Left lobe of liver (tissue), 2 donors: ENCODE measurements at regions not wholly inside any gene's neighbourhood (a gene's known extent, or its start where the extent isn't known, plus 50 kb on each side); places are given as distances from the start of the nearest gene placed in this dataset.
"Not testable (repeated sequence)": the region's sequence is repeated elsewhere in the genome, so short reads cannot be mapped to it uniquely, and the experiment has no call there.

Experiments used
- ATAC-seq: fragments of 200-7000 bp; cut with Tn5 transposase; one replicate; pipeline ENCODE4 v1.9.1; 2020; ENCODE audit warnings: mild to moderate bottlenecking, moderate library complexity
- DNase-seq: peaks from one replicate; pipeline ENCODE4 v3.0.0-alpha.2; 2020; ENCODE audit warnings: low spot score
- donor health status: DM: no; HTN: no; CAD: no; lungs with moderate emphysema.
- donor health status: DM: no; HTN: yes; CAD: no.

DNA sequence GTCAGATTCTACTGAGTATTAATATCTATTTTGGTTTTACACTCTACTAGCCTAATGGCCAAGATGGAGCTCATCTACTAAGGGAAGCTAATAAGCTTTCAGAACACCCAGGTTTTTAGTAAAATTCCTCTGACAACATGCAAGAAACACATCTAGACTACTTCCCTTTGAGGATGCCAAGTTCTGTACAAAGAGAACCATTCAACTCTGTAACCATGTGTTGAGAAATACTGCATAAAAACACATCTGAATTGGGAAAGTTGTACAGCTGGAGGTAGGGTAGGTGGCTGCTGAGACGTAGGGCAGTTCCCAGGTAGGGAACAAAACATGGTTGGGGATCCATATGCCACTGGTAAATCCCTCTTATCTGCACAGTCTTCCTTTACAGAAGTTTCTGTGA lies 66.2 kb downstream of the SC5D start:
- peak; percentile 69 for ATAC-seq
- DNase-seq = no peak

DNA sequence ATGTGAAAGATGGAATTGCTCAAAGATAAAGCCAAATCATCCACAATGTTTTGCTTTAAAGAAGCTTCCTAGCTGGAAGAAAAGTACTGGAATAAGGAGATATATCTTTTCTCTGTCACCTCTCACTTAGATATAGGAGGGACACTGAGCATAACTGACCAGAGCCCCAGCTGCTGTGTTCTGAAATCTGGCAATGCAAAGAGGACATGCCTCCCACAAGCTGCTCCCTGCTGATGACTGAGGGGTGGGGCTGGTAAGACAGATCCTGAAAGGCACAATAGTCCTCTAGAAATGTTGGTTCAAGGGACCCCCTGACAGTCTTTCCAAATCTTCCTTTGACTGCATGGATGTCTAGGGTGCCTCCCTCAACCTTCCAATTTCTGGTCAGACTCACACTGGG lies 67.0 kb downstream of the SC5D start:
- no peak for DNase-seq
- no peak for ATAC-seq

DNA sequence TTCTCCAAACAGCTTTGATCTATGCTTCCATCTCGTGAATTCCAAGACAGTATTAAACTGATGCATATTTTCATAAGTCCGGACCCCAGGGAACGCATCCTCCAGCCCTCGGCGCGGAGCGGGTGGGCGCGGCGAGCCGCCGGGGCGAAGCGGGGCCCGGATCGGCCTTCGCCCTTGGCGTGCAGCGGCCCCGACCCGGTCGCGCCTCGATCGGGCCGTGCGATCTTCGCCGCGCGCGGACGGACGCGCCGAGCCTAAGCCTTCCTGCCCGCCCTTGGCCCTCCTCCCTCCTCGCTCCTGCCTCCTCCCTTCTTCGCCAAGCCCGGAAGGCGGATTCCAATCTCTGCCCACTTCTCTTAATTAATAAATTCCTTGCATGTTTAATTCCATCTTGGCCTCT lies 70.4 kb downstream of the SC5D start:
- DNase-seq, ATAC-seq: not testable (repeated sequence)

DNA sequence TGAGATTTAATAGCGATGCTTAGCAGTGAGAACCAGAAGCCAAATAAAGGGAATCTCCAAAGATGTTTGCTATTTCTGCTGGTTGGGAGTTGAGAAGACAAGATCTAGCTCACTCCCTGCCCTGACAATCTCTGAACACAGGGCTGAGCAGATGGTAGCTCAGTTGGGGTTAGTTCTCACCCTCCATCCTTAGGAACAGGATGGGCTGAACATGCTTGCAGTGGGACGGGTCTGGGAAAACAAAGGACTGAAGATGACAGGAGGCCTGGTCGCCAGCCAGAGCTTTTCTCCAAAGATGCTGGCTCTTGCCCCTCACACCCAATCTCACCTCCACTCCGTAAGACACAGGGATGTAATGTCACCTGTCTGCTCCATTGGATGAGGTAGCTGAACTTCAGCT lies 72.7 kb downstream of the SC5D start:
- ATAC-seq (no peak), DNase-seq (no peak)

DNA sequence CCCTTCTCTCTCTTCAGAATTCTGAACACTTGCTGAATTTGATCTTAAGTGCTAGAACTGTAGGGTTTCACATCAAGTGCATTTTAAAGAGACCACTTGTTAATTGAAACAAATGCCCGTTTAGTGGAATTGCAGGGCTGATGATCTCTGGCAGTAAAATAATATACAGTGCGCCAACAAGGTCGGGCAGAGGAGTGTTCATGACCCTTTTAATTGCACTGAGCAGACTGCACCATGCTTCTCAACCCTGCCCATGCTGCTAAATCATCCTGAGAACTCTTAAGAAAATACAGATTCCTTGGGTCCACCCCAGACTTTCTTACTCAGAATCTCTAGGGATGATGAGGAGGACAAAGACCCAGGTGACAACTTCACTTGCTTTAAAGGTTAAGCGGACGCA lies 73.5 kb downstream of the SC5D start:
- DNase-seq (no peak), ATAC-seq (no peak)

DNA sequence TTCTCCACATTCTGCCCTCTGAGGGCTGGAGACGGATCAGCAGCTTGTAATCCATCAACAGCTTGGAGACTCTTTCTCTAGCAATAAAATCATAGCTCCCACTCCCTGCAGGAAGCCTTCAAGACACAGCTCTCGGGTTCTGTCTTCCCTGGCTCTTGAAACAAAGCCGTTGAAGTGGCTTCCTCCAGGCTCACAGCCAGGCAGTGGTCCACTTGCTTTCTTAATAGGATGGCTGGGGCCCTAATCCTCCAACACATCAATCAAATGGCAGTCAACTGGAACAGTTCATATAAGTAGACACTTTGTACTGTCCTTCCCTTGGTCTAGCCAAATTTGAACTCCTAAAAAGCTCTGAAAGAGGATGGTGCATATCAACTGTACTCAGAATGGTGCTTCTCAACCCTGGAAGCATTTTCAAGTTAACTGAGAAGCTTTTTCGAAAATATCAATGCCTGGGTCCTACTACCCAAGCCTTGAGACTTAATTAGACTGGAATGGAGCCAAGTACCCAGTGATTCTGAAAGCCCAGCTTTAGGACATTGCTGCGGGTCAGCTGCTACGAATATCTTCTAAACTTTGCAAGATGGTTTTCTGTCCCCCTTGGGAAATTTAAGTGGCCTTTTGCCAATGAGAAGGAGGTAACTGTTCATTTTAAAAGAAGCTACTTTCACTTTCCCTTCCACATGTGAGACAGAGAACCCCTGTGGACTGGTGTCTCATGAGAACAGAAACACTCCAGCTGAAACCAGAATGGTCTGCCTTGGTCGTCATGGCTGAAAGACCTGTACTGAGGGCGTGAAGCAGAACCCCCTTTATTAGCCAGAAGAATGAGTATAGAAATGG lies 74.7 kb downstream of the SC5D start:
- ATAC-seq = peak; percentile 52
- DNase-seq = no peak

DNA sequence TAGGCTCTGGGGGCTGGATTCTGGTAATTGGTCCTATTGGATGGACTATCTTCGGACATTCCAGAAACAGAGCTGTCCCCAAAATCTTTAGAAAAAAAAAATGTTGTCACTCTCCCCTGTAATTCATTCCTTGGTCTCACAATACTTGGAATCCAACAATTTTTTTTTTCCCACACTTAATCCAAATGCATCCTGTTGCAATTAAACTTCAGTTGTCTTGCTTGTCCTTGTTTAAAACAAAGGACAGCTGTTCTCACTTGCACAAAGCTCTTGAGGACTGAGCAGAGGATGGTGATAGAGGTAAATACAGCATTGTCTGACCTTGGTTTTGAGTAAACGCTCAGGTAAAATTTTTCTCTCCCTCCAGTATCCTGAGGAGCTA lies 75.3 kb downstream of the SC5D start:
- no peak for ATAC-seq
- no peak for DNase-seq

DNA sequence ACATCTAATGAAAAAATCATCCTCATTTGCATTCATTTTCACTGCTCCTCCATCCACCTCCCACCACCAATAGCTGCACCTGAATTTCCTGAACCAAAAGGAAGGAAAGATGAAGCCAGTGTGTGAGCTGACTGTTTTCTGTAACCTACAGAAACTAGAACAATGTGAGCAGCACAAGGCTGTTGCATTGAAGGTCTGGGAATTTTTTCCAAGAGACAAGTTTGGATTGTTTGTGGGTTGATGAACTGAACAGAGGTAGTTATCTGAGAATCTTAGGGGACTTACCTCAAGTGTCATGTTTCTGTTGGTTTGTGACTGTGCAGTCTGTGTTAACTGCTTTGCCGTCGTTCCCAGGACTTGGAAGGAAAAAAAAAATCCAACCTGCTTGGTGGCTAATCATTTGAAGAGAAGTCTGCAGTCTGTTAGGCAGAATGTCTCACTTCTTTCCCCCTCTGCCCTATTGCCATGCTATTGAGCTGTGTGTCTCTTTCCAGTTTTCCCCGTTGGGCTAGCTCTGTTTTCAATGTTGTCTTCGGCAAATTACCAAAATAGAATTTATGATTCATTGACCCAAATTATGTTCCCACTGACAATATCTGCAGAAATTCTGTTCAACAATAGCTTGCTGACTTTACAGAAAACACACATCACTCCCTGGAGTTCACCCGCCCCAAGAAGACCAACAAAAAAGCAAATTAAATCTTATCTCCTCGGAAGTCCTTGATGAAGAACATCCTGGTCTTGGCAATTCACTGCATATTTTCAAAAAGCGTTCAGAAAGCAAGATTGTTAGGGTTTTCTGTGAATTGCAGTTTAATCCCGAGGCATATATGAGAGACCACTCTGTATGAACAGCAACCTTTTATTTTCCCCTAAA lies 76.0 kb downstream of the SC5D start:
- no peak for ATAC-seq
- no peak for DNase-seq

DNA sequence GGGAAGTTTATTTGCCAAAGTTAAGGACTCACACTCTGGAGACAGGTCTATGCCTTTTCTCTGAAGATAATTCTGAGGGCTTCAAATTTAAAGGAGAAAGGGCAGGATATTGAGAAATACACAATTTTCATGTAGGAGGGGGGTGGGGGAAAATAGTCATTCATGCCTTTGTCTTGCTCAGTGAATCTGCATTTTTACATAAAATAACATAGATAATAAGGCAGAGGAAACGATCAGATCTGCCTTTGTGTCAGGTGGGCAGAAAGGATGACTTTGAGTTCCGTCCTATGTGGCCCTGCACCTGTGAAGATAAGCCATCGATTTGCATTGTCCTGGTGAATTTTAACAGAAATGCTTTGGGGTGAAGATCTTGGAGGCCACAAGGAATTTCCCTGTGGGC lies 76.8 kb downstream of the SC5D start:
- ATAC-seq (no peak), DNase-seq (no peak)

DNA sequence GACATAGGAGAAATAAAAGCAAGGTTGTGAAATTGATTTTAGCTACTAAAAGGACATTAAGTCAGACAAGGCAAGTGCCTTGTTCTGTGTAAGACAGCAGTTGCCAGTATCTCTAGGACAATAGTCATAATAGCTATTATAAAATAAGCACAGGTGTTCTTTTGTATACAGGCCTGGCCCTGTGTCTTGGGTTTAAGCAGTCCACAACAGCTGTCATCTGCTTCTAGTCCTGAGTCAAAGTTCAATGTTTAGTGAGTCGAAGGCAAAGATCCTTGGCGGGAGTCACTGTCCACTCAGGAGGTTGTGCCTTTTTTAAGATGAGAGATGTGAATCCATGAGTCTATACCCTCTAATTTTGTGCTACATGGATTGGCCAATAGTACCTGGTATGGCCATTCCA lies 79.5 kb downstream of the SC5D start:
- DNase-seq (no peak), ATAC-seq (no peak)

DNA sequence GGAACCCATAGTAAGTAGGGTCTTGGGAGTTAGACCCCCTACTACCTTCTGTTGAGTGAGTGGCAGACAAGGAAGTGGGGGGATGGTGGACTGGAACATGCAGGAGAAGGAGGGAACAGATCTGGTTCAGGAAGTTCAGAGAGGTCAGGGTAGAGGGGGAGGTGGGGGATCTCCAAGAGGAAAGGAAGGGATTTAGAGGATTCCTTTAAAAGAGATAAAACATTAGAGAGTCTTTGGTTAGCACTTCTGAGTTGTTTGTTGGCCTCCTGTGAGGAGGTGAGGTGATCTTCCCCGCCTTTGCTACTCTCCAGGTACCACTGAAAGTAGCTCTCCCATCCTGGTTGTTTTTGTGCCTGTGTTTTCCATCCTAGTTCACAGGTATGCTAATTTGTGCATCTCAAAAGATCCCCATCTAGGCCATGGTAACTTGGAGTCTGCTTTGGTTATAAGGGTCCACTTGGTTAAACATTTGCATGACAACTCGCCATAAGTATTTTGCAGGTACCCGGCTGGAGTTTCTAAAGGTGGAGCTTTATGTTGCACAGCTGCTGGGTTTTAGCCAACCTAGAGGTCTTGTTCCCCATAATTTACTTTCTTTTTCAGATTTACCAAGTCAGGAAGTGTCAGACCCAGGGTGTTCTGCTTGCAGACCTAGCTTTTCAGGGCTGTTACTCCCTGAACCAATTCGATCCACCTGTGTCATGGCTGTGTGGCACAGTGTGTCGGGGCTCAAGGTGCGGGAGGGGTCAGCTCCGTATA lies 79.3 kb upstream of the SORL1 start:
- ATAC-seq = no peak
- DNase-seq = no peak

DNA sequence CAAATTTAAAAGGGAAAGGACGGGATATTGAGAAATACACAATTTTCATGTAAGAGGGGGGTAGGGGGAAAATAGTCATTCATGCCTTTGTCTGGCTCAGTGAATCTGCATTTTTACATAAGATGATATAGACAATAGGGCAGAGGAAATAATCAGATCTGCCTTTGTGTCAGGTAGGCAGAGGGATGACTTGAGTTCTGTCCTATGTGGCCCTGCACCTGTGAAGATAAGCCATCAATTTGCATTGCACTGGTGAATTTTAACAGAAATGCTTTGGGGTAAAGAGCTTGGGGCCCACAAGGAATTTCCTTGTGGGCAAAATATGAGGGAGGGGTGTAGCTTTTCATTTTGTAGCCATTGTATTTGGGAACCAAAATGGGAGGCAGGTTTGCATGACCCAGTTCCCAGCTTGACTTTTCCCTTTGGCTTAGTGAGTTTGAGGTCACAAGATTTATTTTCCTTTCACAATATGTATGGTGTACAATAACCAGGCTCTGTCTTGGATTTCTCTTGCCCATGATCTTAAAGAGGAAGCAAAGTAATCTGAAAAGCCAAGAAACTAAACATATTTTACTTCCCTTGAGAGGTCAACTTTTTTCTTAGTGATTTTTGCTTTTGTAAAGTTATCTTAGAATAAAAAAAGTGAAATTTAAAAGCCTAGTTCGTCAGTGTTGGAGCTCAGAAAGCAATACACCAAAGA lies 77.7 kb upstream of the SORL1 start:
- ATAC-seq = no peak
- no peak for DNase-seq

DNA sequence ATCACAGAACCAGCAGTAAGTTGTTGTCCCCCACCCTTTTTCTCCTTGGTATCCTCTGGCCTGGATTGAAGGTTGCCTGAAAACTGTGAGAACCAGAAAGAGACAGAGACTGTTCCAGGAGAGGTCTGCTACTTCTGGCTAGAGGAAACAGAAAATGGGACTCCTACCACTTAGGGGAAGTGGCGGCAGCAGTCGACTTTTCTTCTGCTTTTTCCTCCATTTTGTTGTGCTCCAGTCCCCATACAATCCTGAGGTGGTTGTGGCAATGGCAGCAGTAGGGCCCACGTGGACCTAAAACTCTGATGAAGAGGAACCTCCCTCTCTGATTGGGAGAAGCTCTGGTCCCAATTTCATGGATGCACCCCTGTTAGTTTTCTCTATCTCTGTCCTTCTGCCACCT lies 76.0 kb upstream of the SORL1 start:
- ATAC-seq (no peak), DNase-seq (no peak)

DNA sequence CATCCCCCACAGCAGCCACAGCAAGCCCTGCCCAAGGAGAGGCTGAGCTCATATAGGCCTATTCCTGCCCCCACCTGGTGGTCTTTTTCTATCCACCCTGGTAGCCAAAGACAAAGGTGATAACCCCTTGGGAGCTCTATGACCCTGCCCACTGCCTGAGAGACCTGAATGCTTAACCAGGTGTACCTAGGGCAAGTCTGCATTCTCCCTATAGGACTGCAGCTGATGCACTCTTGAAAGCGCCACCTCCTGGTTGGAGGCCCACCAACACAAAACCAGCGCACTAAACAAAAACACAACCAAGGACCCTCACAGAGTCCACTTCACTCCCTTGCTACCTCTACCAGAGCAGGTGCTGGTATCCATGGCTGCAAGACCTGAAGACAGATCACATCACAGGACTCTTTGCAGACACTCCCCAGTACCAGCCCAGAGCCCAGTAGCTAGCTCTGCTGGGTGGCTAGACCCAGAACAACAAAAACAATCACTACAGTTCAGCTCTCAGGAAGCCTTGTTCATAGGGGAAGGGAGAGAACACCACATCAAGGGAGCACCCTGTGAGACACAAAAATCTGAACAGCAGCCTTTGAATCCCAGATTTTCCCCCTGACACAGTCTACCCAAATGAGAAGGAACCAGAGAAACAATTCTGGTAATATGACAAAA lies 72.8 kb upstream of the SORL1 start:
- not testable (repeated sequence) for DNase-seq, ATAC-seq

DNA sequence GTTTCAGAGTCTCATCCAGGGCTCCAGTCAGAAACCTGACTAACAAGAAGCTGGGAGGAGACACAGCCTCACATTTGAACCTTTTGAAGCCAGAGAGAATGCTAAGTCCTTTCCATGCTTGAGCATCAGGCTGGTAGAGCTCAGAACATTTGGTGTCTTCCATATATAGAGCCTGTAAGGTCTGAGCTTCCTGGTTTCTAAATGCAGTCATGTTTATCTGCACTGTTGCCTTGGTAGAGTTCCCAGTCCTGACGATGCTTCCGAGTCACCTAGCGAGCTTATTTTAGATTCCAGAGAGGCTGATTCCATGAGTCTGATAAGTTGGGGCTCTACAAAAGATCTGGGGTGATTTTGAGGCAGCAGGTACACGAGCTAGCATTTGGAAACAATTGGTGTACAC lies 68.4 kb upstream of the SORL1 start:
- DNase-seq (no peak), ATAC-seq (no peak)

DNA sequence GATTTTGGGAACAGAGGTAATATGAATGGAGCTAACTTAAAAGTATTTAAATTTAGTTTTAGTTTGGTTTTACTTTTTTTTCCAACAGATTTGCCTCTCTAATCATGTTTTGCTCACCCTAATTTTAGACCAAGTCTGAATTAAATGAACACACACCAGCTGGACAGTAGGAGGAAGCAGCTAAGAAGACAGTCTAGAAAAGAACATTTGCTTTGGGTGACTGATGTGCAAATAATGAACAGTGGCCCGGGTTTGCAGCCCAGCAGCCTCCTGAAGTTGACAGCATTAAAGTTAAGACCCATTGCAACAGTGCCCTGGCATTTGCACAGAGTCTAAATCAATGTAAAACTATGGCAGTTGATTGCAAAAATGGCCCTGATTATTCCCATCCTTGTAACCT lies 66.4 kb upstream of the SORL1 start:
- ATAC-seq (no peak), DNase-seq (no peak)
